Thyroid gland (tissue), 4 donors: ENCODE measurements at regions not wholly inside any gene's neighbourhood (a gene's known extent, or its start where the extent isn't known, plus 50 kb on each side); places are given as distances from the start of the nearest gene placed in this dataset.

Source experiments
- CTCF ChIP-seq, 6 experiments: fragments of 200-600 bp in 3 of 6; fragments of 450-650 bp in 3 of 6; sonication (generic) in 3 of 6; IDR thresholded peaks; one replicate each; pipeline ENCODE4 v1.5.1; 2016 to 2019; ENCODE audit warnings: antibody characterized with exemption in 6 of 6, mild to moderate bottlenecking in 2 of 6, inconsistent platforms in 1 of 6, moderate library complexity in 1 of 6
- POLR2A ChIP-seq, 2 donors: fragments of 450-650 bp; IDR thresholded peaks; one replicate each; pipeline ENCODE4 v1.6.1; 2017; ENCODE audit warnings: antibody characterized with exemption in 2 of 2, mild to moderate bottlenecking in 2 of 2, moderate library complexity in 1 of 2

GRCh38 chr5:175305251-175305650, 138.7 kb downstream of the DRD1 start:
- no peak for TF ChIP-seq CTCF (IDR thresholded peaks at IDR 0.05)
- no peak for TF ChIP-seq POLR2A (IDR thresholded peaks at IDR 0.05)
